Skeletal muscle tissue (tissue), 3 donors: ENCODE measurements at regions not wholly inside any gene's neighbourhood (a gene's known extent, or its start where the extent isn't known, plus 50 kb on each side); places are given as distances from the start of the nearest gene placed in this dataset.

Experiments
- H3K27ac ChIP-seq: one replicate; pipeline ENCODE4 v1.7.0; 2013; ENCODE audit warnings: mild to moderate bottlenecking, low read depth, low read length, inconsistent platforms
- H3K27me3 ChIP-seq, 3 donors: one replicate each; pipeline ENCODE4 v1.7.0; 2013; ENCODE audit warnings: low read length in 3 of 3; ENCODE audit not compliant: control insufficient read depth in 3 of 3, insufficient read depth in 3 of 3
- H3K36me3 ChIP-seq, 3 donors: one replicate each; pipeline ENCODE4 v1.7.0; 2013; ENCODE audit warnings: low read length in 3 of 3; ENCODE audit not compliant: control insufficient read depth in 3 of 3, insufficient read depth in 3 of 3
- H3K4me1 ChIP-seq, 3 donors: one replicate each; pipeline ENCODE4 v1.7.0; 2013; ENCODE audit warnings: low read length in 3 of 3, mild to moderate bottlenecking in 3 of 3; ENCODE audit not compliant: control insufficient read depth in 3 of 3, insufficient read depth in 3 of 3
- H3K4me3 ChIP-seq, 3 donors: one replicate each; pipeline ENCODE4 v1.7.0; 2013; ENCODE audit warnings: low read length in 3 of 3
- H3K9ac ChIP-seq, 3 donors: one replicate each; pipeline ENCODE4 v1.7.0; 2013; ENCODE audit warnings: low read length in 3 of 3, mild to moderate bottlenecking in 3 of 3, moderate library complexity in 2 of 3, low read depth in 1 of 3
- H3K9me3 ChIP-seq, 3 donors: one replicate each; pipeline ENCODE4 v1.7.0; 2013; ENCODE audit warnings: low read length in 3 of 3; ENCODE audit not compliant: control insufficient read depth in 3 of 3
- donor health status: Osteomylitis.

DNA sequence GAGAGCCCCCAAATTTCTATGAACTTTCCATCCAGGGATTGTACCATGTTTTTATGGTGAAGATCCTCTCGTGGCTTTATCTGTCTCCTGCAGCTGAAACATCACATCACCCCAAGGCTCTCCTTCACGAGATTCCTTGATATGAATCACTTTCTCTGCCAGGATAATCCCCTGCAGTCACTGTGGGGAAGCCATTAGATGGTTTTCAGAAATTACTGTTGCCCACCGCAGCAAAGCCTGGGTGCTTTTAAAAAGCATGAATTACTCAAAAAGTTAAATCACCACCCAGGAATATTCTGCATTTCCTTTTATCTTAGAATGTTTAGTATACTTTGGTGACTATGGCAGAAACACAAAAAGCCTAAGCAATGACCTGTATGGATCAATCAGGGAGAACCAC, 428.4 kb upstream of the SLC14A2 start:
- Histone ChIP-seq H3K36me3 (no peaks in the 10 kb centered on the region), H3K9ac (no peak overlapping the region), H3K27ac (no peak overlapping the region), H3K4me1 (no peaks in the 10 kb centered on the region), H3K9me3 (no peaks in the 10 kb centered on the region), H3K4me3 (no peak overlapping the region), H3K27me3 (no peaks in the 10 kb centered on the region)

- no peaks in the 10 kb centered on the region for H3K36me3 ChIP-seq
- H3K27me3 ChIP-seq: no peaks in the 10 kb centered on the region
- no peaks in the 10 kb centered on the region for H3K9me3 ChIP-seq
- no peak overlapping the region for H3K4me3 ChIP-seq
- H3K9ac ChIP-seq: no peak overlapping the region
- H3K27ac ChIP-seq: no peak overlapping the region
- no peaks in the 10 kb centered on the region for H3K4me1 ChIP-seq
These were observed 423.5 kb upstream of the SLC14A2 start for GRCh38 chr18:45191795-45192194.

DNA sequence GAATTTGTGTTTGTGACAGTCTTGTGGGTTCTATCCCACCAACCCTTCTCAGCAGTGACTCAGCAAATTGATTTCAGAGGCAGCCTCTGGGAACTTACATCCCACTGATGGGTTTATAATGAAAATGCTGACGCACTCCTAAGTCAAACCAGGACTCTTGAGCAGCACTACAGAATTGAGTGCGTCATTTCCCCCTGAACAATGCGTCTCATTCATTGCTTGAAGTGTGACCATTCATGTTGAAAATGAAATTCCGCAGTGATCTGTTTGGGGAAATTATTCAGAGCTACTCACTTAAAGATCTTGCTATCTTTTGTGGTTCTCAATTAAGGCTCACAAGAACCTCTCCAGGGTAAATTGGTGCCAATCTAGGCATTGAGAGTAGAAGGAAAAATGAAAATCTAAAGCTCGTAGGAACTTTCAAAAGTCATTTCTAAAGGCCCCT, 417.7 kb upstream of the SLC14A2 start:
- Histone ChIP-seq H3K9ac (no peak overlapping the region), H3K36me3 (no peaks in the 10 kb centered on the region), H3K27me3 (no peaks in the 10 kb centered on the region), H3K4me1 (no peaks in the 10 kb centered on the region), H3K9me3 (no peaks in the 10 kb centered on the region), H3K4me3 (no peak overlapping the region), H3K27ac (no peak overlapping the region)

- H3K9ac ChIP-seq: no peak overlapping the region
- H3K27ac ChIP-seq: no peak overlapping the region
- no peak overlapping the region for H3K4me3 ChIP-seq
- no peaks in the 10 kb centered on the region for H3K4me1 ChIP-seq
- no peaks in the 10 kb centered on the region for H3K9me3 ChIP-seq
- no peaks in the 10 kb centered on the region for H3K27me3 ChIP-seq
- no peaks in the 10 kb centered on the region for H3K36me3 ChIP-seq
These were observed 416.8 kb upstream of the SLC14A2 start for GRCh38 chr18:45198526-45198925.

- Histone ChIP-seq H3K4me1 (no peaks in the 10 kb centered on the region), H3K36me3 (no peaks in the 10 kb centered on the region), H3K9me3 (no peaks in the 10 kb centered on the region), H3K27ac (no peak overlapping the region), H3K4me3 (no peak overlapping the region), H3K27me3 (no peaks in the 10 kb centered on the region), H3K9ac (no peak overlapping the region)
These were observed 414.2 kb upstream of the SLC14A2 start for GRCh38 chr18:45201029-45201428.

DNA sequence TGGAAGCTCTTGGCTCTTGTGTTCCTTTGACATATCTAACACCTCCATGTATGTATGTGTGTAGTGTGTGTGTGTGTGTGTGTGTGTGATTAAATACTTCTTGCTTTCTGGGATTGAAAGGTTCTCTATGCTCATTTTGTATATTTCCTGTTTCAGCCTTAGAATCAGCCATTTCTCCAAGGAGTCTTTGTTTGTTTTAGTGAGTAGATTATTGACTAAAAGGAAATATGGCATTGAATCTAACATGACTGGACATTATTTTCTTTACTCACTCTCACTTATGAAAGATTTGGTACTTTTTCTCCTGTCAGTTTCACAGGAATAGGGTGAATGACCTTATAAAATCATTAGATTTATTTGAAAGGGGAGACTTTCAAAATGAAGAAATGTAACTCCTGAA, 413.8 kb upstream of the SLC14A2 start:
- H3K27me3 ChIP-seq: no peaks in the 10 kb centered on the region
- H3K27ac ChIP-seq: no peak overlapping the region
- no peak overlapping the region for H3K9ac ChIP-seq
- H3K4me3 ChIP-seq: no peak overlapping the region
- no peaks in the 10 kb centered on the region for H3K9me3 ChIP-seq
- no peaks in the 10 kb centered on the region for H3K4me1 ChIP-seq
- no peaks in the 10 kb centered on the region for H3K36me3 ChIP-seq

- Histone ChIP-seq H3K36me3 (no peaks in the 10 kb centered on the region), H3K27ac (no peak overlapping the region), H3K27me3 (no peaks in the 10 kb centered on the region), H3K4me3 (no peak overlapping the region), H3K9ac (no peak overlapping the region), H3K9me3 (no peaks in the 10 kb centered on the region), H3K4me1 (no peaks in the 10 kb centered on the region)
These were observed 413.2 kb upstream of the SLC14A2 start for GRCh38 chr18:45202061-45202460.

GRCh38 chr18:45203677-45204076, 411.6 kb upstream of the SLC14A2 start:
- no peak overlapping the region for H3K4me3 ChIP-seq
- no peaks in the 10 kb centered on the region for H3K9me3 ChIP-seq
- no peaks in the 10 kb centered on the region for H3K36me3 ChIP-seq
- H3K27me3 ChIP-seq: no peaks in the 10 kb centered on the region
- no peak overlapping the region for H3K27ac ChIP-seq
- H3K4me1 ChIP-seq: no peaks in the 10 kb centered on the region
- no peak overlapping the region for H3K9ac ChIP-seq

DNA sequence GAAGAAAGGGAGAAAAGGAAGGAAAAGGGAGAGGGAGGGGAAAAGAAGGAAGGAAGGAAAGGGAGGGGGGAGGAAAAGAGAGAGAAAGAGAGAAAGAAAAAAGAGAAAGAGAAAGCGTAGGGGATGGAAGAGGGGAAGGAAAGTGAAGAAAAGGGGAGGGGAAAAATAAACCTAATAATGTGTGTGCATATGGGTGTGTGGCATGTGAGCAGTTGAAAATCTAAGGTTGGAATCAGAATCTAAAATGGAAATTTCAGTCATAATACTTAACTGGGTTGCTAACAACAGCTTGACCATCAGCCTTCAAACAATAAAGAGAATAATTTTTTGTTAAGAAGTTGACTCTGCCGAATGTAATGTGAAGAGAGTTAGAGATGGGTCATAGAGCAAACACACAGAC, 407.9 kb upstream of the SLC14A2 start:
- peaks cover 0 to 1% (median under 1%) of the 10 kb centered on the region in 3 donors for H3K4me1 ChIP-seq
- no peak overlapping the region for H3K27ac ChIP-seq
- no peak overlapping the region for H3K4me3 ChIP-seq
- H3K9me3 ChIP-seq: no peaks in the 10 kb centered on the region
- H3K27me3 ChIP-seq: no peaks in the 10 kb centered on the region
- no peaks in the 10 kb centered on the region for H3K36me3 ChIP-seq
- no peak overlapping the region for H3K9ac ChIP-seq

DNA sequence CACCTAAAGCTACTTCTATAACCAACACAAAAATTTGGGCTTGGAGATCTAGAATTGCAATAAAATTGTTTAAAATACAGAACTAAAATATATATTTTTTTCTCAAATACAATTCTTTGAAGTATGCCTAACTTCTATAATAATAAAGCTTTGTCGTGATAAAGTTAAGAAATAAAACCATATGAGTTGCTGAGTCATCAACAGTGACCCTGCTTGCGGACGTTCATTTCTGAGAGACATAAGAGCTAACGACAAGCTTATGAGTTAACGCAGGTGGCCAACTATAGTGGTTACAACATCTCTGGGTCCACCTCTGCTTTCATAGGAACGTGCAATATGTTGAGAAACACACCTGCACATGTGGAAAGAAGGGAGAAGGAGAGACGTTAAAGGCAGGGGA, 407.1 kb upstream of the SLC14A2 start:
- Histone ChIP-seq H3K27me3 (no peaks in the 10 kb centered on the region), H3K4me3 (no peak overlapping the region), H3K27ac (no peak overlapping the region), H3K36me3 (no peaks in the 10 kb centered on the region), H3K4me1 (peaks cover 0 to 5% (median 3%) of the 10 kb centered on the region in 3 donors), H3K9me3 (no peaks in the 10 kb centered on the region), H3K9ac (no peak overlapping the region)
